A673 (cell line): ENCODE measurements at regions not wholly inside any gene's neighbourhood (a gene's known extent, or its start where the extent isn't known, plus 50 kb on each side); places are given as distances from the start of the nearest gene placed in this dataset.
"Not testable (repeated sequence)": the region's sequence is repeated elsewhere in the genome, so short reads cannot be mapped to it uniquely, and the experiment has no call there.

Experiments
- BruUV-seq: library from RNA; stranded (reverse); fragments of 400-500 nt; replicated peaks from 2 replicates; lab custom pipeline; 2021; lab: Mats Ljungman, UMichigan
- CTCF ChIA-PET: fragments of 300-600 bp; sonication (Branson Sonifier 250); formaldehyde crosslinking; loops from one replicate; lab custom pipeline; 2022; ENCODE audit warnings: antibody characterized with exemption; lab: Charles Lee
- POLR2A ChIA-PET: fragments of 300-600 bp; sonication (Branson Sonifier 250); formaldehyde crosslinking; loops from one replicate; lab custom pipeline; 2022; ENCODE audit warnings: antibody characterized with exemption; ENCODE audit not compliant: low non-redundant PET; lab: Charles Lee
- DNase-seq: peaks from one replicate; pipeline ENCODE4 v3.0.0-alpha.2; 2015; ENCODE audit warnings: low spot score
- H3K27ac ChIP-seq: fragments of 200-600 bp; sonication (generic); 2 replicates; pipeline ENCODE4 v1.5.1; 2016; ENCODE audit warnings: mixed run types, low read depth, mild to moderate bottlenecking, mixed read lengths, antibody characterized with exemption, low read length; ENCODE audit not compliant: poor library complexity, severe bottlenecking
- H3K27me3 ChIP-seq: fragments of 200-600 bp; sonication (generic); replicated peaks from 2 replicates; pipeline ENCODE4 v1.6.1; 2017; ENCODE audit warnings: mixed run types, low read depth, mild to moderate bottlenecking, mixed read lengths, antibody characterized with exemption, low read length; ENCODE audit not compliant: insufficient read depth, poor library complexity
- H3K36me3 ChIP-seq: fragments of 200-600 bp; sonication (generic); 2 replicates; pipeline ENCODE4 v1.6.1; 2016; ENCODE audit warnings: mixed run types, mild to moderate bottlenecking, mixed read lengths, antibody characterized with exemption, low read length; ENCODE audit not compliant: insufficient read depth, poor library complexity, severe bottlenecking
- H3K4me1 ChIP-seq: fragments of 200-600 bp; sonication (generic); 2 replicates; pipeline ENCODE4 v1.6.1; 2017; ENCODE audit warnings: mixed run types, mild to moderate bottlenecking, mixed read lengths, antibody characterized with exemption, low read length; ENCODE audit not compliant: insufficient read depth, poor library complexity, severe bottlenecking
- H3K4me3 ChIP-seq: fragments of 200-600 bp; sonication (generic); 2 replicates; pipeline ENCODE4 v1.5.1; 2016; ENCODE audit warnings: low read depth, mixed run types, mild to moderate bottlenecking, mixed read lengths, low read length; ENCODE audit not compliant: poor library complexity, severe bottlenecking
- H3K9me3 ChIP-seq: fragments of 200-600 bp; sonication (generic); 2 replicates; pipeline ENCODE4 v1.6.1; 2016; ENCODE audit warnings: mixed run types, low read depth, mild to moderate bottlenecking, mixed read lengths, antibody characterized with exemption, low read length; ENCODE audit not compliant: poor library complexity, severe bottlenecking
- EZH2 ChIP-seq: fragments of 200-600 bp; sonication (generic); IDR thresholded peaks from 2 replicates; pipeline ENCODE4 v1.6.1; 2017; ENCODE audit warnings: borderline replicate concordance, low read depth, mild to moderate bottlenecking, mixed read lengths, antibody characterized with exemption, low read length; ENCODE audit not compliant: poor library complexity, severe bottlenecking
- intact Hi-C: fragments of 100-400 bp; cut with micrococcal nuclease; formaldehyde crosslinking; loops from one replicate; pipeline ENCODE4 v1.10.0; 2022; ENCODE audit not compliant: unreplicated experiment
- TF ChIP-seq, protein P1 (sequence below): fragments of 300-800, 200-600 bp; sonication (generic); conservative IDR thresholded peaks from 2 replicates; pipeline ENCODE4 v1.5.1; 2017; ENCODE audit warnings: low read depth, mild to moderate bottlenecking, antibody characterized with exemption, low read length, moderate library complexity, mixed read lengths

- no TSS peak for BruUV-seq
These were observed 55.2 kb upstream of the CHST3 start for GRCh38 chr10:71908998-71909397.

GRCh38 chr10:71905164-71905563, 54.1 kb upstream of the PSAP start:
- Histone ChIP-seq H3K27ac (no peak overlapping the region), H3K4me1 (no peaks in the 10 kb centered on the region), H3K9me3 (no peaks in the 10 kb centered on the region), H3K27me3 (no peaks in the 10 kb centered on the region), H3K4me3 (no peak overlapping the region), H3K36me3 (no peaks in the 10 kb centered on the region)
- intact Hi-C loops = no loop called here
- no peak for TF ChIP-seq EZH2
- TF ChIP-seq, protein P1, sequence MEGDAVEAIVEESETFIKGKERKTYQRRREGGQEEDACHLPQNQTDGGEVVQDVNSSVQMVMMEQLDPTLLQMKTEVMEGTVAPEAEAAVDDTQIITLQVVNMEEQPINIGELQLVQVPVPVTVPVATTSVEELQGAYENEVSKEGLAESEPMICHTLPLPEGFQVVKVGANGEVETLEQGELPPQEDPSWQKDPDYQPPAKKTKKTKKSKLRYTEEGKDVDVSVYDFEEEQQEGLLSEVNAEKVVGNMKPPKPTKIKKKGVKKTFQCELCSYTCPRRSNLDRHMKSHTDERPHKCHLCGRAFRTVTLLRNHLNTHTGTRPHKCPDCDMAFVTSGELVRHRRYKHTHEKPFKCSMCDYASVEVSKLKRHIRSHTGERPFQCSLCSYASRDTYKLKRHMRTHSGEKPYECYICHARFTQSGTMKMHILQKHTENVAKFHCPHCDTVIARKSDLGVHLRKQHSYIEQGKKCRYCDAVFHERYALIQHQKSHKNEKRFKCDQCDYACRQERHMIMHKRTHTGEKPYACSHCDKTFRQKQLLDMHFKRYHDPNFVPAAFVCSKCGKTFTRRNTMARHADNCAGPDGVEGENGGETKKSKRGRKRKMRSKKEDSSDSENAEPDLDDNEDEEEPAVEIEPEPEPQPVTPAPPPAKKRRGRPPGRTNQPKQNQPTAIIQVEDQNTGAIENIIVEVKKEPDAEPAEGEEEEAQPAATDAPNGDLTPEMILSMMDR = no peak
- DNase-seq = no peak
- no TSS peak for BruUV-seq
- ChIA-PET POLR2A (no interaction called here), CTCF (interaction anchor here (1.5 kb wide), 1 partner anchor 9 kb away, joined by 7 read pairs; no protein-coding TSS in a partner anchor)

More at GRCh38 chr10:71908998-71909397, 55.2 kb upstream of the CHST3 start:
- intact Hi-C loops = no loop called here
- H3K27ac ChIP-seq = no peak overlapping the region
- H3K4me3 ChIP-seq = no peak overlapping the region
- no peak for TF ChIP-seq EZH2
- TF ChIP-seq, protein P1 = no peak
- no peaks in the 10 kb centered on the region for H3K36me3 ChIP-seq
- POLR2A ChIA-PET = no interaction called here
- CTCF ChIA-PET = no interaction called here
- no peaks in the 10 kb centered on the region for H3K9me3 ChIP-seq
- no peaks in the 10 kb centered on the region for H3K27me3 ChIP-seq
- H3K4me1 ChIP-seq = no peaks in the 10 kb centered on the region
- DNase-seq = no peak

DNA sequence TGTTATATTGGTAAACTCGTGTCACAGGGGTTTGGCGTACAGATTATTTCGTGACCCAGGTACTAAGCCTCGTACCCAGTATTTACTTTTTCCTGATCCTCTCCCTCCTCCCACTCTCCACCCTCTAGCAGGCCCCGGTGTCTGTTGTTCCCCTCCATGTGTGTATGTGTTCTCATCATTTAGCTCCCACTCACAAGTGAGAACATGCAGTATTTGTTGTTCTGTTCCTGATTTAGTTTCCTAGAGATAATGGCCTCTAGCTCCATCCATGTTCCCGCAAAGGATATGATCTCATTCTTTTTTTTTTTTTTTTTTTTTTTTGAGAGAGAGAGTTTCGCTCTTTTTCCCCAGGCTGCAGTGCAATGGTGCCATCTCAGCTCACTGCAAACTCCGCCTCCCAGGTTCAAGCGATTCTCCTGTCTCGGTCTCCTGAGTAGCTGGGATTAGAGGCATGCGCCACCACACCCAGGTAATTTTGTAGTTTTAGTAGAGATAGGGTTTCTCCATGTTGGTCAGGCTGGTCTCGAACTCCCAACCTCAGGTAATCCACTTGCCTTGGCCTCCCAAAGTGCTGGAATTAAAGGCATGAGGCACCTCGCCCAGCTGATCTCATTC, 52.7 kb upstream of the PSAP start:
- H3K27ac ChIP-seq, H3K4me1 ChIP-seq, POLR2A ChIA-PET, H3K9me3 ChIP-seq, intact Hi-C loops, H3K27me3 ChIP-seq, H3K4me3 ChIP-seq, DNase-seq, H3K36me3 ChIP-seq, BruUV-seq: not testable (repeated sequence)
- CTCF ChIA-PET = interaction anchor here (1.5 kb wide), 1 partner anchor 7 kb away, joined by 7 read pairs; no protein-coding TSS in a partner anchor

DNA sequence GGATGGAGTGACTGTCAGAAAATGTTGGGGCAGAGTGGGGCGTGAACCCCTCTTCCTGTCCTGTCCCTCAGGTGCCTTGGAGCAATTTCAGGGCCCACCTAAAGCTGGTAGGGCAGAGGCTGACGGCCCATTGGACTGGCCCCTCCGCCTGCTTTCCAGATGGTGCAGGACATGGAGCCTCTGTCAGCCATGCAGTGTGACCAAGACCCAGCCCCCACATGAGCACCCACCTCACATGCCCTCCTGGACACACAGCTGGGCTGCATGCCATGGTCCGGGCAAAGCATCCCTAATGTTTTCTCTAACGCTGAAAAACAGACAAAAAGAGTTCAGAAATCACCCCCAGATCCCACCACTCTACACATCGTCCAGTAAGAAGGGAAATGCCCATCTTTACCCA, 51.3 kb upstream of the PSAP start:
- no peak for DNase-seq
- Histone ChIP-seq H3K4me1 (no peaks in the 10 kb centered on the region), H3K27ac (no peak overlapping the region), H3K27me3 (no peaks in the 10 kb centered on the region), H3K36me3 (no peaks in the 10 kb centered on the region), H3K4me3 (no peak overlapping the region), H3K9me3 (no peaks in the 10 kb centered on the region)
- intact Hi-C loops = no loop called here
- POLR2A ChIA-PET = no interaction called here
- CTCF ChIA-PET = interaction anchor here (0.7 kb wide), 1 partner anchor 65 kb away, joined by 3 read pairs; no protein-coding TSS in a partner anchor
- TF ChIP-seq EZH2 = no peak
- TF ChIP-seq, protein P1 = no peak
- BruUV-seq = no TSS peak
